GM19452 (cell line): ENCODE measurements at regions not wholly inside any gene's neighbourhood (a gene's known extent, or its start where the extent isn't known, plus 50 kb on each side); places are given as distances from the start of the nearest gene placed in this dataset.
"Not testable (repeated sequence)": the region's sequence is repeated elsewhere in the genome, so short reads cannot be mapped to it uniquely, and the experiment has no call there.

Source experiments
- ATAC-seq: cut with Tn5 transposase; IDR thresholded peaks from one replicate; pipeline ENCODE4 v1.9.1; 2021; ENCODE audit not compliant: unreplicated experiment

DNA sequence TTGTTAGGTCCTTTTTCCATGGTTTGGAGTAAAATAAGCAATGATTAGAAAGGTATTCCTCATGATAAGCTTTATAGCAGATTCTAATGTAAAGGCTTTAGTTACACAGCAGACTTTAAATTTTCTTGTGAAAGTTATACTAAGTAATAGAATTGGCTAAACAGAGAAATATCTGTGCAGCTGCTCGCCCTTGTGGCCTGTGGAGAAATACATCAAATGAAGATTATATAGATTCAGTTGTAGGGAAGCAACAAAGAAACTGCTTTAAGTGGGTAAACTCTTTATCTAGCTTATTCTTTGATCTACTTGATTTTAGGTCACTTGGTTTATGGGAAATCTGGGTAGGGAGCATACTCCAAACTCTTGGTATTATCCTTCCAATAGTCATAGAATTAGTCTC, 1269.7 kb upstream of the SPRY2 start:
- ATAC-seq: no peak

DNA sequence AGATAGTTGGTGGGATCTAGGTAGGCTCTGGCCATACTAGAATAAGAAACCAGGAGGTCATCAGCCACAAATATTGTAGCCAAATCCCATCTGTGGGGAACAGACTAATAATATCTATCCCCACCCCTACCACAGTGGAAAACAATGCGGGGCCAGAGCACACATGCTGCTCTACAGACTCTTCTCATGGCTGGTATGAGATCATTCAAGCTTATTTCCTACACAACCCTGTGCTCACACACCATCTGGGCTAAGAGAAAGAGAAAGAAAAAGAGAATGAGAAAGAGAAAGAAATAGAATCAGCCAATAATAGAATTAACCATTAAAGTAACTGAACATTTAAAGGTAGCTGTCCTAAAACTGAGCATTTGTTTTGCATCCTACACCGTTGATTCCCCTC, 1268.4 kb upstream of the SPRY2 start:
- ATAC-seq: no peak

DNA sequence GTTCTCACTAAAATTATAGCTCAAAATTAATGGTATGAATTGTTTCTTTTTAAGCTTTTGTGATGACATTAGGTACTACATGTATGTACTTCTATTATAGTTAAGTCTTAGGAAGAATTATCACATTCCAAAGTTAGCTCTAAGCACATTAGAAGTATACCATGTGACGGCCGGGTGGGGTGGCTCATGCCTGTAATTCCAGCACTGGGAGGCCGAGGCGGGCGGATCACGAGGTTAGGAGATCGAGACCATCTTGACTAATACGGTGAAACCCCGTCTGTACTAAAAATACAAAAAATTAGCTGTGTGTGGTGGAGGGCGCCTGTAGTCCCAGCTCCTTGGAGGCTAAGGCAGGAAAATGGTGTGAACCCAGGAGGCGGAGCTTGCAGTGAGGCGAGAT, 1265.1 kb upstream of the SPRY2 start:
- no peak for ATAC-seq

DNA sequence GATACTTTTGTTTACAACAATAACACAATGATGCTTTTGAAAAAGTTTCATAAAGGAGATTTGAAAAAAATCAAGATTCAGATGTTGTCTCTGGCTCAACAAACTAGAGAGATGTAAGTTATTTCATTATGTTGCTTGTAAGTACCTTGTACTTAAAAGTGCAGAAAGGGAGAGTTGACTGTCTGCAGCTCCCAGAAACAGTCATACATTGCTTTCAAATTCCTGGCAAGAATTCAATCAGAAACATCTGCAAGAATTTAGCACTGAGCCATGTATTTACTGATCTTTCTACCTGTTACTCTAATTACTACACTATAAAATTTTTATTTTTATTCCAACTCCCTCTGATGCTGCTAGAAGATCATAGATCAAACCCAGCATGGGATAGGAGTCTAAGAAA, 1261.3 kb upstream of the SPRY2 start:
- no peak for ATAC-seq

- ATAC-seq: no peak
Measured at GRCh38 chr13:81597101-81597500, 1256.2 kb upstream of the SPRY2 start.

- ATAC-seq: no peak
Measured at GRCh38 chr13:81596224-81596753, 1255.4 kb upstream of the SPRY2 start.

GRCh38 chr13:81591528-81592220, 1250.7 kb upstream of the SPRY2 start:
- no peak for ATAC-seq

GRCh38 chr13:81582381-81582780, 1241.5 kb upstream of the SPRY2 start:
- ATAC-seq: no peak

DNA sequence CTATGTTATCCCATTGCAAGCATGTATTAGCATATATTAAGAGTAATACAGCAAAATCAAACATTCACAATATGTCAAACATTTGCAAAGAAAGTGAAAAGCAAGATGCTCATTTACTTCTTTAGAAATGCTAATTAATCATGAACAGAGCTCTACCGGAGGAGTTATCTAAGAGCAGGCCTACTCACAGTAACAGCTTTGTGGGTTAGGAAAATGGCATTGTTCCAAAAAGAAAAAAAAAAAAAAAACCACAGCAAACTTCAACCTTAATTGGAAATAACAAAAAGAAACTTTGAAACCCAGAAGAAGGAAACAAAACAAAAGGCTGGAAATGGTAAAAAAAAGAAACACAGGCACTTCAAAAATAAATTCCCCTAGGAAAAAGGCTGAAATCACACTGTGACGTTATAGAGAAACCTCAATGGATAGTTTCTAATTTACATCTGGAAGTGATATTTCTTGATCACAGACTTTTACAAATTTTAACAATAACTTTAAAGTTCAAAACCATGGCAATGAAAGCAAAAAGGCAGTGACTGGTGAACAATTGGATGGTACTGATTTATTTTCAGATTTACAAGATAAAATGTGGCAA, 1236.8 kb upstream of the SPRY2 start:
- no peak for ATAC-seq

GRCh38 chr13:81568824-81569223, 1227.9 kb upstream of the SPRY2 start:
- no peak for ATAC-seq

GRCh38 chr13:81565849-81566248, 1224.9 kb upstream of the SPRY2 start:
- no peak for ATAC-seq

GRCh38 chr13:81563091-81563490, 1222.2 kb upstream of the SPRY2 start:
- ATAC-seq: no peak

DNA sequence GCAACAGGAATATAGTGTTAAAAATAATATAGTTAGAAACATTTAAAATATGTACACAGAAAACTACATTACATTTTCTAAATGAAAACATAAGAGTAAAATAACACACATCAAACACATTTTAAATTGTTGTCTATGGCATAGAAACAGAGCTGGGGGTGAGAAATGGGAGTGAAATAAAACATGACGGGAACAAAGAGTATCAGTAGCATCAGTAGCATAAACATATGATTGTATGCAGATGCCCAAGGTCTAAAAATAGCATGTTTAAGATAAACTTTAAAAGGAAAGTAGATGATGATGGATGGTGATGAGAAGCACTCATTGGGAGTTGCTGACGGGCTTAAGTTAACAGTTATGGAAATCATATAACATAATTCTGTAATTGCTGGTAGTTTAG, 1221.7 kb upstream of the SPRY2 start:
- ATAC-seq: no peak

DNA sequence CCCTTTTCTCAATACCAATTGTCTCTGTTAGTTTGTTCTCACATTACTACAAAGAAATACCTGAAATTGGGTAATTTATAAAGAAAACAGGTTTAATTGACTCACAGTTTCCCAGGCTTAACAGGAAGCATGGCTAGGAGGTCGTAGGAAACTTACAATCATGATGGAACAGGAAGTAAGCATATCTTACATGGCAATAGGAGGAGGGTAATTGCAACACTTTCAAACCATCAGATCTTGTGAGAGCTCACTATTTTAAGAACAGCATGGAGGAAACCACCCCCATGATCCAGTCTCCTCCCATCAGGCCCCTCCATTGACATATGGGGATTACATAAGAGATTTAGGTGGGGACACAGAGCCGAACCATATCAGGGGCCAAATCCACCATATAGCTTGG, 1210.1 kb upstream of the SPRY2 start:
- no peak for ATAC-seq

DNA sequence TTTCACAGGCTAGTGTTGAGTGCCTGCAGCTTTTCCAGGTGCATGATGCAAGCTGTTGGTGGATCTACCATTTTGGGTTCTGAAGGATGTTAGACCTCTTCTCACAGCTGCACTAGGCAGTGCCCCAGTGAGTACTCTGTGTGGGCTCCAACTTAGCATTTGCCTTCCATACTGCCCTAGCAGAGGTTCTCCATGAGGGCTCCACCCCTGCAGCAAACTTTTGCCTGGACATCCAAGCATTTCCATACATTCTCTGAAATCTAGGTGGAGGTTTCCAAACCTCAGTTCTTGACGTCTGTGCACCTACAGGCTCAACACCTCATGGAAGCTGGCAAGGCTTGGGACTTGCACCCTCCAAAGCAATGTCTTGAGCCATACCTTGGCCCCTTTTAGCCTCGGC, 1205.4 kb upstream of the SPRY2 start:
- ATAC-seq: not testable (repeated sequence)

GRCh38 chr13:81540777-81541176, 1199.9 kb upstream of the SPRY2 start:
- no peak for ATAC-seq

DNA sequence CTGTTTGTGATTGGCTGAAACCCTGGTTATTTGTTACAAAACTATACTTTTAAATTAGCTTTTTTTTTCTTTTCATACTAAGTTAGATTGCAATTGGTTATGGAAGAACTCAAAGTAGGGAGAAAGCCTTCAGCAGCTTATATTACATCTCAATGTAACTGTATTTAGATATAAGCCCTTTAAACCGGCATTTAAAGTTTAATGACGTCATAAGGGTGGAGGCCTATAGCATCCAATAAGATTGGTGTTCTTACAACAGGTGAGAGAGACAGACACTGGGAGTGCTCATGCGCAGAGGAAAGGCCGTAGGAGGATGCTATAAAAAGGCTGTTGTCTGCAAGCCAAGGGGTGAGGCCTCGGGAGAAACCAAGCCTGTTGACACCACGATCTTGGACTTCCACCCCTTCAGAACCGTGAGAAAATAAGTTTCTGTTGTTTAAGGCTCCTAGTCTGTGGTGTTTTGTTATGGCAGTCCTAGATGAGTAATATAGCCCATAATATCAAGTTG, 1198.8 kb upstream of the SPRY2 start:
- ATAC-seq: no peak

DNA sequence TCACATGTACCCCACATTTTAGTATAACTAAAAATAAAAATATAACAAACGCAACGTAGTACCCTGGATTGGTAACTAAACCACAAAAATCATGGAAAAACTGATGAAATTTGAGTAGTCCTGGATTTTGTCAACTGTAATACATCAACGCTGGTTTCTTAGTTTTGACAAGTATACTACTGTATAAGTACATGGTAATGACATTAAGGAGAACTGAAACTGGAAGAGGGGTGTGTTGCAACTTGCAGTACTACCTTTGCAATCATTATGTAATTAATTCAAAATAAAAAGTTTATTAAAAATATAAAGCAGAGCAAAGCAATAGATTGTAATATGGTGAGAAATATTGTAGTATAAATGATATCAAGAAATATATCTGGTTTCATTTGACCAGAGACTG, 1158.0 kb upstream of the SPRY2 start:
- ATAC-seq: no peak

- ATAC-seq: no peak
Measured at GRCh38 chr13:81493144-81493543, 1152.2 kb upstream of the SPRY2 start.

- ATAC-seq: no peak
Measured at GRCh38 chr13:81492449-81492848, 1151.5 kb upstream of the SPRY2 start.

GRCh38 chr13:81488021-81488420, 1147.1 kb upstream of the SPRY2 start:
- ATAC-seq: no peak

DNA sequence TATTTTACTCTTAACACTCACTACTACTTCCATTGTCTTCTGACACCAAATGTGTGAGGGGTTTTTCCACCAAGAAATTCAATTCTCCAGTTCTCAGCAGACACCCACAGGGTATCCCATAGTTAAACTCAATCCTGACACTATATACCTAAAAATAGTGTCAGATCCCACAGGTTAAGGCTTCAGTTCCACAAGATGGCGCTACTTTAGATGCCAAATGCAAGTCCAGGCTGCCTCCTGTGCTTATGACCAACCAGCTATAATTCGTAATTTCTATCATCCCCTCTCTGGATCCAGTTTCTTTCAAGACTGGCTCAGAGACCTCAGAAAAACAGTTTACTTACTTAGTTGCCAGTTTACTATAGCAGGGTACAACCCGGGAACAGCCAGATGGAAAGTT, 1146.2 kb upstream of the SPRY2 start:
- ATAC-seq: no peak

DNA sequence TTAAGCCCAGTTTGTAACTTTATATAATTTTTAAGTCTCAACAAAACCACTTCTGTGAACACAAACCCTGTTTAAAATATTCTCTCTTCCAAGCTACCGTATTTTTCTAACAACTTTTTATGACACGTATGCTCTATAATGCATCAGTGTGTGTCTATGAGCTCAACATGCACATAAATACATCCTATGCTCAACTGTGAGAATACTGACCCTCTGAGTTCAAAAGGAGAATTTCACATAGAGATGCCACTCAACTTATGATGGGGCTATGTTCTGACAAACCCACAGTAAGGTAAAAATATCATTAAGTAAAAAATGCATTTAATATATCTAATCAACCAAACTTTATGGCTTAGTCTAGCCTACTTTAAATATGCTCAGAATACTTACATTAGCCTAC, 1139.7 kb upstream of the SPRY2 start:
- no peak for ATAC-seq
